HFFc6 (cell line): ENCODE measurements at regions not wholly inside any gene's neighbourhood (a gene's known extent, or its start where the extent isn't known, plus 50 kb on each side); places are given as distances from the start of the nearest gene placed in this dataset.

ENCODE experiments used
- DNase-seq: peaks from one replicate; pipeline ENCODE4 v3.0.0-alpha.2; 2018
- H3K27ac Mint-ChIP-seq: 2 replicates; pipeline ENCODE4 v1.8.0; 2020; ENCODE audit warnings: mild to moderate bottlenecking, mixed read lengths
- H3K27me3 Mint-ChIP-seq: 2 replicates; pipeline ENCODE4 v1.8.0; 2021; ENCODE audit warnings: mild to moderate bottlenecking, moderate library complexity, mixed read lengths; ENCODE audit not compliant: insufficient read depth
- H3K36me3 Mint-ChIP-seq: 2 replicates; pipeline ENCODE4 v1.8.0; 2021; ENCODE audit warnings: low read depth, mixed read lengths
- H3K4me1 Mint-ChIP-seq: 2 replicates; pipeline ENCODE4 v1.8.0; 2020; ENCODE audit warnings: low read depth, mixed read lengths
- H3K4me3 Mint-ChIP-seq: 2 replicates; pipeline ENCODE4 v1.8.0; 2020; ENCODE audit warnings: mild to moderate bottlenecking, moderate library complexity, mixed read lengths
- H3K9me3 Mint-ChIP-seq: 2 replicates; pipeline ENCODE4 v1.8.0; 2020; ENCODE audit warnings: mild to moderate bottlenecking, mixed read lengths
- CTCF ChIP-seq: fragments of 200-600 bp; sonication (generic); IDR thresholded peaks from 2 replicates; pipeline ENCODE4 v1.5.0; 2021; ENCODE audit warnings: antibody characterized with exemption, mild to moderate bottlenecking

GRCh38 chr10:10662716-10663408, 354.8 kb upstream of the CELF2 start:
- DNase-seq = no peak
- H3K4me1 Mint-ChIP-seq = no peaks in the 10 kb centered on the region
- H3K27ac Mint-ChIP-seq = no peak overlapping the region
- peaks cover 9% of the 10 kb centered on the region for H3K9me3 Mint-ChIP-seq
- no peak for TF ChIP-seq CTCF
- H3K36me3 Mint-ChIP-seq = no peaks in the 10 kb centered on the region
- H3K4me3 Mint-ChIP-seq = no peak overlapping the region
- no peaks in the 10 kb centered on the region for H3K27me3 Mint-ChIP-seq

DNA sequence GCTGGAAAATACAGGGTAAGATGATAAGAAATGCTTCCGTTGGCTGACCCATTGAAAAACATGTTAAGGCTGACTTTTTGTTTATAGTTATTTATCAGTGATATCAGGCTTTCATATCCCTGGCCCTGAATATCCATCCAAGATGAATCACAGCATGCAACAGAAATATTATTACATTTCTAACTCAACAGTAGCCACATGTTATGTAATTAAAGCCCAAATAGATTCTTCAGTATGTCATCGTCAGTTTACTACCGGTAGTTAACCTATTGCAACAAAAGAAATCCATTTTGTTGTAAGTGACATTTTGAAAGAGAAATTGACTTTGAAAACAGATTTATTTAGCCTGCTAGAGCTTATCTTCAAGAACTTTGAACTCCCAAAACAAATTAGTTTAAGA, 354.1 kb upstream of the CELF2 start:
- no peaks in the 10 kb centered on the region for H3K4me1 Mint-ChIP-seq
- no peak overlapping the region for H3K27ac Mint-ChIP-seq
- TF ChIP-seq CTCF = no peak
- H3K9me3 Mint-ChIP-seq = peaks cover 14% of the 10 kb centered on the region
- H3K4me3 Mint-ChIP-seq = no peak overlapping the region
- H3K27me3 Mint-ChIP-seq = no peaks in the 10 kb centered on the region
- DNase-seq = no peak
- H3K36me3 Mint-ChIP-seq = no peaks in the 10 kb centered on the region

DNA sequence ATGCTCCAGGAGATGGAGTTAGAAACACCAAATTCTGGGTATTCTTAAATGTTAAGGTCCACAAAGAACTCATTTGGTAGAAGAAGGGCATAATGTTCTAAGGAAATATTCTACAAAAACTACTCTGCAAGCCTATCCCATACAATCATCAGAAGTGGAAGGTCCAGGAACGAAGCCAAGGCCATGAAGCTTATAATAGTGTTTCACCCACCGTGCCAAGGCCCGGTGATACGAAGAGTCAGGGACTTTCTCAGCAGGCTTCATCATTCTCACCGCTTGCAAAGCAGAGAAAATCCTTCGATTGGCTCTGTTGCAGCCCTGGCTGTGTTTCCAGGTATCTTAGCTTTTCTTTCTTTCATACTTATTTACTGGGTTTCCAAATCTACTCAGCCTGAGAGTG, 351.9 kb upstream of the CELF2 start:
- Mint-ChIP-seq H3K4me3 (no peak overlapping the region), H3K4me1 (no peaks in the 10 kb centered on the region), H3K27me3 (no peaks in the 10 kb centered on the region), H3K27ac (no peak overlapping the region), H3K9me3 (peaks cover 9% of the 10 kb centered on the region), H3K36me3 (no peaks in the 10 kb centered on the region)
- no peak for DNase-seq
- no peak for TF ChIP-seq CTCF

DNA sequence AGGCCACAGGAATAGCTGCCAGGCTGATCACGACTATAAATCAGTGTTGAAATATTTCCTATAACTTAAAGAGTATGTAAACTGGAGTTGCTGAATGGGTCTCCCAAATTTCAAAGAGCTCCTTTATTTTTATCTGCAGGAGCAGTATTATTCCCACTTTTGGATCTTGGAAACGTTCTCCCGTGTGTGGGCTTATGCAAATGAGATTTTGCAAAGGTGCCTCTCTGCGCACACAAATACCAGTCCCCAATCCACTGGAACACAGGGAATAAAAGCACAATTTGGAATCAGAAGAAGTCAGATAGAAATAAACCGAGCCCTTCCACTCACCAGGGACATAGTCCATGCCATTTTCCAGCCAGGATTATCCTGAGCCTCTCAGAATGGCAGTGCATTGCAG, 350.2 kb upstream of the CELF2 start:
- H3K9me3 Mint-ChIP-seq = peaks cover 8% of the 10 kb centered on the region; the same call in 1 of the 2 replicates
- no peaks in the 10 kb centered on the region for H3K4me1 Mint-ChIP-seq
- no peak for TF ChIP-seq CTCF
- H3K27me3 Mint-ChIP-seq = no peaks in the 10 kb centered on the region
- no peak overlapping the region for H3K4me3 Mint-ChIP-seq
- no peak for DNase-seq
- no peaks in the 10 kb centered on the region for H3K36me3 Mint-ChIP-seq
- no peak overlapping the region for H3K27ac Mint-ChIP-seq

GRCh38 chr10:10676972-10677371, 340.7 kb upstream of the CELF2 start:
- no peak for DNase-seq
- TF ChIP-seq CTCF = no peak
- H3K36me3 Mint-ChIP-seq = no peaks in the 10 kb centered on the region
- H3K4me3 Mint-ChIP-seq = no peak overlapping the region
- H3K27ac Mint-ChIP-seq = no peak overlapping the region
- H3K9me3 Mint-ChIP-seq = peaks cover 15% of the 10 kb centered on the region
- H3K4me1 Mint-ChIP-seq = no peaks in the 10 kb centered on the region
- H3K27me3 Mint-ChIP-seq = no peaks in the 10 kb centered on the region

GRCh38 chr10:10677479-10677878, 340.2 kb upstream of the CELF2 start:
- DNase-seq = no peak
- H3K4me3 Mint-ChIP-seq = no peak overlapping the region
- no peak overlapping the region for H3K27ac Mint-ChIP-seq
- H3K9me3 Mint-ChIP-seq = peaks cover 11% of the 10 kb centered on the region
- H3K4me1 Mint-ChIP-seq = no peaks in the 10 kb centered on the region
- TF ChIP-seq CTCF = no peak; the same call in 1 of the 2 replicates
- H3K27me3 Mint-ChIP-seq = no peaks in the 10 kb centered on the region
- no peaks in the 10 kb centered on the region for H3K36me3 Mint-ChIP-seq
